ENCODE measurements at regions not wholly inside any gene's neighbourhood (a gene's known extent, or its start where the extent isn't known, plus 50 kb on each side); places are given as distances from the start of the nearest gene placed in this dataset.

DNA sequence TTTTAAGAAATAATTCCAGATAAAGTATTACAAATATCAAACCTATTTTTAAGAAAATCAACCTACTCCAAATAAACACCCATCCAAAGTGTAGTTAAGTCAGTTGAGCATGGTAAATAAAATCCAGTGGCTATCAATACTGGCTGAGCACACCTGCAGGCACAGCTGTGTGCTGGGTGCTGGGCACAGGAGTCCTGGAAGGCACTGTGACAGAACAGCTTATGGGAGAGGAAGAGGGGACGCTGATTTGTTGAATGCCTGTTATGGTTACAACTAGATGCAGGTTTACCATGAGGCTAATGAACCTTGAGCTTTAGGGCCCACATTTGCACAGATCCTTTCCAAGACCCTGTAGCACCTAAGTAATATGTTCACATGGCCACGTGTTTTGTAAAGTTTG, 202.7 kb downstream of the MTX2 start:
- DNase-seq, result no peak

DNA sequence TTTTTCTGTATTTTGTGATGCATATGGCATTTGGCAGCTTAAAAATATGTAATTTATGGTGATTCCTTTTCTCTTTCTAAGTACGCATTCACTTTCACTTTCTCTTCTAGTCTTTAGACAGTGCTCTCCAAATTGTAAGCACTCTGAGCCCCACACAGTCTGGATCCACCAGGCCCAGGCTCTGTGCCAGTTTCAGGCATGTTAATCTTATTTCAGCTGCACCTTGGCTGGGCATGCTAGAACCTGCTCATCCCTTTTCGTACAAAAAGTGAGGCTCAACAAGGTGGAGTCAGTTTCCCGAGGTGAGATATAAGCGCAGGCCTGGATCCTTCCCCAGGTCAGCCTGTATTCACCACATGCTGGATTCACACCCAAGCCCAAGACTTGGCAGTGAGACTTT, 203.9 kb downstream of the MTX2 start:
- no peak for DNase-seq

DNA sequence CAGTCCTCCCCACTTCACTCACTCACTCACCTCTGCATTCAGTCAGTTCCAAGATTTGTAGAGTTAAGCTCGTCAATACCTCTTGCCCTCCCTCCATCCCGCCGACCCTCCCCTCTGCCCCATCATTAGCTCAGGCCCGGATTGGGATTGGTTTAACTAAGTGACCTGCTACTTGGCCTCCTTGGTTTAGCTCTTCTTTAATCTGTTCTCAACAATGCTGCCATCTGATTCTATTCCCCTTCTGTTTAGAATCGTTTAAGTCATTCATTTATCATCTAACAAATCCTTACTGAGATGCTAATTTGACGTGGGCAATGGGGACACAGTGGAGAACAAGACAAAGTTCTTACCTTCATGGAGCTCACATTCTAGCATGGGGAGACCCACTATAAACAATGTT, 204.6 kb downstream of the MTX2 start:
- no peak for DNase-seq

DNA sequence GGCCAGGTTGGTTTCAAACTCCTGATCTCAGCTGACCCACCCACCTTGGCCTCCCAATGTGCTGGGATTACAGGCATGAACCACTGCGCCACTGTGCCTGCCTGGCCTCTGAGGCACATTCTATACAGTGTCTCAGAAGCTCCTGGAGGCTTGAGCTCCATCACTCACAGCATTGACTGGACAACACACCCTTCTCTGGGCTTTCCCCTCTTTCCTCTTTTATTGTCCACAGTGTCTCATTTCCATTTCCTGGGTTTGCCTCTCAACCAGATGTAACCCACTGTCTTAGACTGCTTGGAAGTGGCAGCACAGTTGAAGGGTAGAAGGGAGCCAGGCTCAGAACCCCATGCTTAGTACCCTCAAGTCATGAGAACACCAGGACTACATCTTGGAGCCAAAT, 208.1 kb downstream of the MTX2 start:
- DNase-seq, result no peak

DNA sequence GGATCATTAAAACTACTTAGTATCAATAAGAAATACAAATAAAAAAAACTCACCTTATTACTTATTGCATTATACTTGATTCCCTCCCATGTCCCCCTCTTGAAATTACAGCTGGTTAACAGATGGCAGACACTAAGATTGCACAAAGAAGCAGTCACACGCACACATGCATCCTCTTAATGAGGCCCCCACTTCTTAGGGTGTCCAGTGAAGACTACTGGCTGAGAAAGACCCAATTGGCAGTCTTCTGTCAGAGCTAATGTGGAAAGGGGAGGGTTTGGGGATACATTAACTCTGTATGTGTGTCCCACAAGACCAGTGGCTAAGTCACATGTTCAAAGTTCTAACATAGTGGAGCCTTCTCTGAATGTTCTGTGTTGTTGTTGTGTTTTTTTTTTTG, 210.7 kb downstream of the MTX2 start:
- DNase-seq, result no peak

DNA sequence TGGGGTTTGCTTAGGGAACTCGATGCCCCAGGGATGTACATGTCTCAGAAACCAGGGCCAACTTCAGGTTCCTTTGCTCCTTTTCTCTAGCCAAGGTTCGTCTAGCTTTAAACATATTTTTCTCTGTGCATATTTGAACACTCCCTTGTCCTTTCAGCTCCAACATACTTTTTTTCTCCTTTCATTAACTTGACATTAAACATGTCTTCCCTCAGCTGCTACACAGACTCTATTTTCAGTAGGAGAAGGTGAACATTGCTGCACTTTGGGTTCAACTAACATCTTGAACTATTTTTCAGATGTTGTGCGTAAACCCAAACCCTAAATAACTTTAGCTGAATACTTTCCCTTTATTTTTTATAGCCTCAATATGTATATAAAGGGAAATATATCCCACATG, 212.9 kb downstream of the MTX2 start:
- DNase-seq, result no peak

DNA sequence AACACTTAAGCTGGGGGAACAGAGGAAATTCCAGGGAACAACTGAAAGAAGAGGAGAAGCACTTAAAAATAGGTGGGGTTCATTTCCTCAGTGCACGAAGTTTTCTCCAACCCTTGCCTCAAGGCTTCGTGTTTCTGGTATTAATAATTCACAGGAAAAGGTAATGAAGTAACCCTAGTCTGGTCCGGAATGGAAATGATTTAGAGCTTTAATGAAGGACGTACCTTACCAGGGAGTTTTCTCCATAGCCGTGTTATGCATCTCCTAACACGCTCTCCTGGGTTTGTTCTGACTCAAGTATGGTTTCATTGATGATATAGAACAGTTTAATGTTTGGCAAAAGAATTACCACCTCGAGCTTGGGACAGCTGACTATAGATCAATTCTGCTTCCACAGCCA, 214.2 kb downstream of the MTX2 start:
- DNase-seq, result no peak

DNA sequence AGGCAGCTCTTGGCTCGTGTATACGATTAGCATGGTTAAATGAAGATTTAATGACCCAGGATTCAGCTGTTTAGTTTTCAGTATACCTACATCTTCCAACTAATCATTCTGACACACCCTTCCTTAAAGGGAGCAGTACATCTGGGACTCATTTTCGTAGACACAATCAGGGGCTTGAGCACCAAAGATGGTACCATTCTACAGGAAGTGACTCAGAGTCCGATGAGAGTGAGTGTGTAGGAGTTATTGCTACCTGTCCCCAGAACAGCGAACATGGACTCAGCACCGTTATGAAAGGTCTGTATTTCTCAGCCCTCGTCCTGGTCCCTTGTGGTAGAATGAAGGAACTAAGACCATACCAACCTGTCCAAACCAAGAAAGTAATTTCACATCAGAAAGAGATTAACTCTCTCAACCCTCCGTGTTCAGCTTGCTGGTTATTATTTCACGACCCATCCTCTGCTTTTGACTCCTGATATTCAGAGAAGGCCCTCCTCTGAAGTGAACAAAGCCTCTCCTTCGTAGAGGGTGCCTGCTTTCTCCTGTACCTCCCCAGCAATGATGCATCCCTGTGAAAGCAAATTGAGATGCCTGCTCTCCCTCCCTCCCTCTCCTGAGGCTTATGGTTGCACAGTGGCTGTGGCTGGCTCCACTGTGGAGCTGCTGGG, 214.8 kb downstream of the MTX2 start:
- DNase-seq, result no peak

DNA sequence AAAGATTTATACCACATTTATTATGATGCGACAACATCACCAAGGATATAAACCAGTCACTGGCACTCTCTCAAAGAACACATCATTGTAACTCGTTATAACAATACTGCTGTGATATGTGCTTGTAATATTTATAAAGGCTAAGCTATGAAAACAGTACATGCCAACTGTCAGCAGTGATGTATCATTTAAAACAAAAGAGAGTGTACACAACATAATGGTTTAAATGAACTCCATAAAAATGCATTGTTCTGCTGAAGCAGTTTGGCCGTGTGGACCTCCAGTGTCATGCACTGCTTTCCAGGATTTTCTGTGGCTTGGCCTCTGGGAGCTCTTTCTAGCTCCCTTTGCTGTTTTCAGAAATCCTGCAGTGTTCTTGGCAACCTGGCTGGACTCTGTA, 215.6 kb downstream of the MTX2 start:
- DNase-seq, result no peak

DNA sequence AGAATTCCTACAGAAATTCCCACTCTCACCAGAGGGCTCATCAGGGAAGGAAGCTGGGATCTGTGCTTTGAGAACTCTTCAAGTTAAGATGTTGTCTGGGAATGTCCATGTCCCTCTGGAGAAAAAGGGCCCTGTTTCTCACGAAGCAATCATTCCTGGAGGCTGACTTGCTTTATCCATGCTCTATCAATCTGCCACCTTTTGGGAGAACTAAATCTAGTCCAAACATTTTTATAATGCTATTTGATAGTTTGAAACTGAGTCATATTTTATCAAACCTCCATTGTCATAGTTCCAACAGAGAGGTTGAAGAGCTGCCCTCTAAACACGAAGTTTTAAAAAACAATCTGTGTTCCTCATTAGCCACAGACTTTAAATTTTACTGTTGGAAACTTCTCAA, 219.2 kb downstream of the MTX2 start:
- DNase-seq, result no peak

DNA sequence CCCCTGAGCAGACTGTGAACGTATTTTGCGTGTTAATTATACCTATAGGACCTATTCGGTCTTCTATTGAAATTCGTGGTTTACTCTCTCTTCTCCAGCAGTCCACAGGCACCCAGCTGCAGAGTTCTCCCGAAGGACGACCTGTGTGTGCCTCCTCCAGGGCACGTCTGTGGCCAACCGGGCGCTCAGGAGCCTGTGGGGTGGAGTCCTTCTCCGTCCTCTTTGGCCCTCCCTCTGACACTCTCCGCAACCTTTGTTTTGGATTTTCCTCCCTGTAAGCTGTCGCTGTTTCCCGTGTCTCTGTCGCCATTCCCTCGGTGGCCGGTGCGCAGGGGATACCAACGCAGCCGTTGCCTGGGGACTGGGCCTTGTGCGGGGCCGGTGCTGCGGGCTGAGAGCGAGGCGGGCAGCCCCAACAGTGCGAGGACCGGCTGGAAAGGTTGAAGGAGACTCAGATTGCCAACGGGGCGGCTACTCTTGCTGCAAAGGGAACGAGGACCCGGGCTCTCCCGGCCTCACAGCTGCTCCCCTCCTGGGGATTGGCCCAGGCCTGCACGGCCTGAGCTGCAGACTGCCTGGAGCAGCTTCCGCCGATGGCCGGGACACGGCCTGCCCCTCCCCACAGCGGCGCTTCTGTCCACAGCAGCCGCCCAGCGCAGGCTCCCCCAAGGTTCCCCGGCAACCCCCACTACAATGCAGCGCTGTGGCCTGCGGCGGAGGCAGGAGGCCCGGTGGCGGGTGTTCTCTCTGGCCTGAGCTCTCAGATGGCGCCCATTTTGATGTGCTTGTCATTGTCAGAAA, 221.0 kb downstream of the MTX2 start:
- DNase-seq, result no peak

DNA sequence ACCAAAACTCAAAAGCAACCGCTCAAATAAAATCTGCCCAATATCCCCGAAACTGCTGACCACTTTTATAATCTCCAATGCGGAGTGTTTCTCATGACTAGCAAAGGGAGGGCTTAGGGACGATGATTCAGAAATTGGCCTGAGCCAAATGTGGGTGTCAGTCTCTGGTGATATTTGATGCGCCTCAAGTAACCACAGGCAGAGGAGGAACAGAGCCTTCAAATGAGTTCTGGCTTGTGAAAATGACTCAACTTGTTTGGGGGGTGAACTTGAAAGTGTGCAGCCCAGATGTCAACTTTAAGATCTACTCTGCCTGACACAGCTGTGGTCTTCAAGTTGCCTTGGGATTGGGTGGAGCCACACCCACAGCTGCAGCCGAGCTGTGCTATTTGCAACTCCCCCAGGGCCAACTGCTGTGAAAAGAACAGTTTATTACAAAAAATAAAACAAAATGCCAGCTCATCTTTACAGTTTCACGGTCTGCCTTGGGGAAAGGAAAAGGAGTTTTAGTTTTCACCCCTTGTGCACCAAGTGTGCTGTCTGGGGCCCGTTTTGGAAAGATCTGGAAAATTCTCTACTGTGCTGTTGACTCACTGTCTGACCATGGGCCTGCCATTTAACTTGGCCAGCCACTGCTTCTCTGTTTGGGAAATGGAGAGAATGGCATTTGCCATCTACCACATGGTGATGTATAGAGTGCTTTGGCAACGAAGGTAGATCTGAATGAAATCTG, 222.1 kb downstream of the MTX2 start:
- no peak for DNase-seq

DNA sequence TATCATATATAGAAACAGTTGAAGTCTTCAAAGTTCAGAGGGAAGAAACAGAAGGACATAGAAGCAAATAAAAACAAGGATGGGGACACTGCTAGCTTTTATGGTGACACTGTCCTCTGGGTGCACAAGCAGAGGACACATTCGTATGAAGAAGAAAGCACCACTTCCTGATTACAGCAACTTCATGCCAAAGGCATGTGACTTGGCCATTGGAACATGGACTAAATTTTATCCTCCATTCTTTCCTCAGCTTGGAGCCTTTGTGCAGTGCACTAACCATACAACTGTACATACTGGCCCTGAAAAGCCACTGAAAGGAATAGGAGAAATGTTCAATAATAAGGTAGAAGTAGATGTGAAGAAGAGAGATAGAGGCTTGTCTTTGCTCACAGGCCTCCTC, 223.3 kb downstream of the MTX2 start:
- DNase-seq, result no peak

DNA sequence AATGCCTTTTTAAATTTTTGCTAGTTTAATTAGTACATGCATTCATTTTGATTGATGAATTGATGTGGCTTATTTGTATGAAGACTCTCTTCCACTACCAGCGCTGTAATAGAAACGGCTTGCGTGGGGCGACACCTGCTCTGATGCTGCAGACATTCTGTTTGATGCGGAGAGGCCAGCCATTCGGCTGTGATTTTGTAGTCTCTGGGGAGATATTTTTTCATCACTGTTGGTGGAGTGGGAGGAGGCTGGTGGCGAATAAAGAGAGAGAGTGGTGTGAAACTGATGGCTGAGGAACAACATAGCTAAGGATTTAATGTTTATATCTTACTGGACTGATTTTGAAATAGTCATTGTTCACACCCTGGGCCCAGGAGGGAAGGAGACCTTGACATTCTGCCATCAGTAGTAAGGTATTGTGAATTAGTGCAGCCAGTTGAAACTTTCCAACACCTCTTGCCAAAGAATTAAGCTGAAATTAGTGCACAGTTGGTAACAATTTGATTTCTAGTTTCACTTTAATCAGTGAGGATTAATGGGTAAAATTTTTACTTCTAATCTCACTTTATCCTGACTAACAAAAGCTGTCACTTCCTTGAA, 224.1 kb downstream of the MTX2 start:
- no peak for DNase-seq

DNA sequence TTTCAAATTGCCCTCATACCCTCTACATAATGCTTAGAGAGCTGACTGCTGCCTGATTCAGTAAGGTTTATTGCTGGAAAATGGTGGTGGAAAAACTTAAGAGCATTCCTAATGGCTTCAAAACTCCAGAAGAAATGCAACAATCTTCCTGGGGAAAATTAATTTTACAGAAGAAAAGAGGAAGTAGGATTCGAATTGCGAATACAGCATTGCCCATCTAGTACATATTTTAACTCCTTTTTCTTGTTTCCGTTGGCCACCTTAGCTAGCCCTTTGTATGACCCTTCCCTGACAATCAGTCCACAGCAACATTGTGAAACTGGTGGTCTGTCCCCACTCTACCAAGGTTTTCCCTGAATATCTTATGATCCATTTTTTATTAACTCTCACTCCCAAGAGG, 224.7 kb downstream of the MTX2 start:
- no peak for DNase-seq

DNA sequence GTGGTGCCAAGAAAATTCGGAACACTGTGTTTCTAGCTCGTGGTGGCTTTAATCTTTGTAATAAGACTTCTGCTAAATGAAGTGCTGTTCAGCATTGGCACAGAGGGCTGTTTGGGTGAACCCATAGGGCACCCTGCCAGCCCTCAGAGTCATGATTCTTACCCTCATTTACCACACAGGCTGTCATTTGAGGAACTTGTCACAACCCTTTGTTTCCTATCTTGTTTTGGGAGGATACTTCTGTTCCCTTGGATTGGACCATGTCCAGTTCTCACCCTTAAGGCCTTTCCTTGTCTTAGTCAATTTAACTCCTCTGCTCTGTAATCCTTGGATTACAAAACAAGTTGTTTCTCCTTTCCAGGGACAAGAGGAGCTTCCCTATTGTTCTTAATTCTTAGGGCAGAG, 225.7 kb downstream of the MTX2 start:
- DNase-seq, result no peak

DNA sequence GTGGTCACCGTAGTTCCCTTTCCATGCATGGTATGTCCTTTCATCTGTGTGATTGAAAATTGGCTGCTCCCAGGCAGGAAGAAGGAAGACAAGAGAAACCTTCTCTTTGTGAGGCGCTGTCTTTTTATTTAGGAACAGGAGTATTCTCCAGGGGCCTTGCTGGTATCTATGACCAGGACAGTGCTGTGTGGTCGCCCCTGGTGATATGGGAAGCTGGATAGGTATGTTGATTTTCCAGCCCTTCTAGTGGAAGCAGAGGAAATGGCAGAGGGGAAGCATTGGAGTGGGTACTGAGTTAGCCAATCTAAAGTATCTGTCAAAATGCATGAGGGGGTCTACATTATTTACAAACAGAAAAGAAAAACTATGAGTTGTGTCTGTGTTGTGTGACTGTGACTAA, 226.6 kb downstream of the MTX2 start:
- no peak for DNase-seq

DNA sequence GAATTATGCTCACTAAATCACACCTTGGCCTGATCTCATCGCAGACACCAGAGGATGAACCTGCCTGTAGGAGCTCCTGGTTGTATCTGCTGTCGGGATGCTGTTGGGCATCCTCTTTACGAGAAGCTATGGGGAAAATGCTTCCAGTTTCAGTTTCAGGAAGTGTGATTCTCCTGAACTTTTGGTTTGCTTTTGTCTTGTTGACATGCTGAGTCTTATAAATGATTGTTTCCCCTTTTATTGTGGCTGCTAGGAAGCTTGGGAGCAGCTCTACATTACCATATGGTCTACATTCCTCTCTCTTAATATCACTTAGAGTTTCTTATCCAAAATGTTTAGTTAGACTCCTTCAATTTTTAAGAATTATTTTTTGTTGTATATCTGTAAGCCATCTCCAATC, 227.5 kb downstream of the MTX2 start:
- no peak for DNase-seq

DNA sequence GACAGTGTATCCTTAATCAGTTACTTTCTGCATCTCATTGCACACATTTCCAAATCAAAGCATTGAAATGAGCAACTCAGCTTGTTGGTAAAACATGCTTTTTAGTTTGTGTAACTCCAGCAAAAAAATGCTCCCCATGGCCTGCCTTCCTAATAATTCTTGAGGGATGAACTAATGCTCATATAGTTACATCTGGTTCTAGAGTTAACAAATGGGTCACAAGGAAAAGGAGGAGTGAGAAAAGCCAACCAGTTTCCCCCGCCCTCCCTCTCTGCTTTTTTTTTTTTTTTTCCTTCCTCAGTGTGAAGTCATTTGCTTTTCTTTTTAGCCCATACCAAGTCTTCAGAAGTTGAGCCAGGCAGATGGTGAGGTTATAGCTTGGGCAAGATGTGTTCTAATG, 231.7 kb downstream of the MTX2 start:
- no peak for DNase-seq

DNA sequence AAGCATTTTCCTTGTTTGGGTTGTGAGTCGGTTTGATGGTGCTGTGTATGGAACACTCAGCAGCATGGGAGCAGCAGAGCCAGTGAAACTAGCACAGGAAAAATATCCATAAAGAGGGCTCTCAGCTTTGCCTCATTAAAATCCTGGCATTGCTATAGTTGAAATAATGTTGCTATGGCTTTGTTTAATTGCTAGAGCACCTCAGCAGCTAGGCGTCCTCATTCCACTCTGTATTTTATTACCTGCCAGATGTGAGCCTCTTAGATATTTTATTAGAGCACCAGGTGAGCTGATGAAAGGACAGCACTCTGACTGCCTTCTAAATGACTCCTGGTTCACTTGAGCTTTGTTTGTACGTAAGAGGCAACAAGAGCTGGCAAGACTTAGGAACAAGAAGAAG, 232.4 kb downstream of the MTX2 start:
- DNase-seq, result no peak

DNA sequence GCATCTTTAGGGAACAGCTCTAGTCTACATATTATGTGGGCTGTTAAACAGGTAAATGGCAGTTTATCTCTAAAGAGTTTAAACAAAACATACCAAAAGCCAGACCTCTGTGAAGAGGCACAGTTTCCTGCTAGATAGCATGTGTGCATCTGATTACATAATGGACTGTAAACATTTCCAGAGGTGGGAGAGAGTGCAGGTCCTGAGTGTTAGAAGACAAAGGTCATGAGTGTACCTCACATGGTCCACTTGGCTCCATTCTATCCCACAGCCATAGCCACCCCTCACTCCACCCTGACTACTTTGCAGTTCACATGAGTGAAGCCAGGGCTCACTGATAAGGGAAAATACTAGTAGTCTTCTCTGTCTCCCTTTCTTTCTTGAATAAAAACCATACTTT, 233.4 kb downstream of the MTX2 start:
- no peak for DNase-seq

DNA sequence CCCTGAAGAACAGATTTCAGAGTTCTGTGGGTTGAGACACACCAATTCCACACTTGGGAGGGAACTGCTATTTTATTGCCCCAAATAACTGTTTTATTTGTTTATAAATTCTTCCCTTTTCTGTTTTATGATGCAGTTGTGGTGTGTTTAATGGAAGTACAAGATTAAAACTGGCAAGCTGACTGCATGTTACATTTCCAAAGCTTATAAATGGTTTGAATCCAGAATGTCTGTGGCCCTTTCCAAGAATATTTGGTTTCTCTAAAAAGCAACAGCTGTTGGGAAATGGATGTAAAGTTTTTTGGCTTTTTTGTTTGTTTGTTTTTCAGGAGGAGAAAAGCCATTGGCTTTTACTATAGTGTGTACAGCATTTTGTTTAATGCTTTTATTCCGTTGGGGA, 234.5 kb downstream of the MTX2 start:
- DNase-seq, result no peak

DNA sequence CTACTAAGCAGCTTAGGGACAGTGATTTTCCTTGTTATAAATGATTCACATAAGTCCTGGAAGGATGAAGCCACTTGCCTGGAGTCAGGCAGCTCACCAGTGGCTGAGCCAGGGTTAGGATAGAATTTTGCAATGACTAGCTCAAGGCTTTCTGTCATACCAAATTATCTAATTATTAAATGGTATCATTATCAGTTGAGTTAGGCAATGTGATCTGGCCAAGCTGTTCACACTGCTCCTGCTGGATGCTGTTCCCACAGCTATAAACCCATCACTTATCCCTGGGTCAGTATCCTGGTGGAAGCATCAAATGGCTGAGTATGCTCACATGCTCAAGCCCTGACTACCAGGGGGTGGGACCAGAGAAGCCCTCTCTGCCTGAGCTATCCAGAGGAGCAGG, 235.2 kb downstream of the MTX2 start:
- DNase-seq, result no peak

DNA sequence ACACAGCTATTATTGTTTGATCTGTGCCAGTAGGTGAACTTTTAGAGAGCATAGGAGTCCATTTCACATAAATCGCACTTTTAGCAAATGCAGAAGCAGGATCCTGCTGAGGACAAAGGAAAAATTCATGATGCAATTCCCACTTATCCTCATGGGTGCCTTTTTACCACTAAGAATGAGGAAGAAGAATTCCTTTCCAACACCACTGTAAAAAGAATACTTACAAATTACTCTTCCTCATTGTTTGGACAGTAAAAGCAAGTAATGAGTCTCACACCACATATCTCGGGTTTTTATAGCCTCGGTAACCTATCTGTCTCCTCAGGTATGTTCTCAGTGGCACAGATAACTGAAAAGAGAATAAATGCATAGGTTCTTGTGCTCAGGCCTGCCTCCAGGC, 238.5 kb downstream of the MTX2 start:
- DNase-seq, result no peak
